ENCODE measurements at regions not wholly inside any gene's neighbourhood (a gene's known extent, or its start where the extent isn't known, plus 50 kb on each side); places are given as distances from the start of the nearest gene placed in this dataset.

DNA sequence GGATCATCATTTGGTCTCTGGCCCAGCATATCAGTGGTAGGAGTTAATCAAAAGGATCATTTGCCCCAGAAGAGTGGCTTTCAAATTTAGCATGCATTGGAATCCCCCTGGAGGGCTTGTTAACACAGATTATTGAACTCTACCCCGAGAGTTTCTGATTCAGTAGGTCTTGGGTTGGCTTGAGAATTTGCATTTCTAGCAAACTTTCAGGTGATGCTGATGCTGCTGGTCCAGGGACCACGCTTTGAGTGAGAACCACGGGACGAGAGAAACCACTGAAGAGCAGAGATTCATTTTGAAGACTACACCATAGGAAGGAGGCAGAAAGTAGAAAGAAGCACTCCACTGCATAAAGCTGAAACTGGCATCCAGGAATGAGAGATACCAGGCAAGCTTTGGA, 81.3 kb upstream of the DUSP10 start:
- DNase-seq (ENCODE audit: low spot score): no peak

DNA sequence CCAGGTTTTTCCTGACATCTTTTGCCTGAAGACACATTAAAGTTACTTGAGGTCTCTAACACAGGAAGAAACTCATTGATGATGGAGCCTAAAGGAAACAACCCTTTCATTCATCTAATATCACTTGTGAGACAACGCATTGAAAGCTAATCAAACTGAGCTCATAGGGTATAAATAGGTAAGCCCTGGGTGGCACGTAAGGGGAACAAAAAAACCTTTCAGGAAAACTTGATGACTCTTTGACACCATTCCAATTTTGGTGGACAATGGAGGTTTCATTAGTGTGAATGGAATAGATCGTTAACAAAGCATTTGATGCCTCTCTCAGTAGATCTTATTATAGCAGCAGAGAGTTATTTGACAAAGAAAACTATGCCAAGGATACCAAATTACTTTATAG, 80.7 kb upstream of the DUSP10 start:
- no peak for DNase-seq (ENCODE audit: low spot score)

DNA sequence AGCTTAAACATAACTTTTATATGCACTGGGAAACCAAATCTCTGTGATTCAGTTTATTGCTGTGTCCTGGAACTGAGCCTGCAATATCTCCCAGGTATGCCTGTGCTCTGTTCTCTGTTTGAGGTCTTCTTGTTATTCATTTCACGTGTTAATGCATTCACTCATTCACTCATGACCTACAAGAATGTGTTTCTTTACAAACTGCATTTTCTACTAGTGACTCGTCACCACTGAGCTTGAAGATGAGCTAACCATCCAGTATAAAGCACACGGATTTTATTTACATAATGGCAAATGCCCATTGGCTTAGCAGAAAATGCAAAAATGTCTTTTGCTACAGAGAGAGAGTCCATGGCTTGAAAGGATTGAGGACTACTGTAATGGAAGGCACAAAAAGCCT, 75.0 kb upstream of the DUSP10 start:
- peak; percentile 84 for DNase-seq (ENCODE audit: low spot score)

DNA sequence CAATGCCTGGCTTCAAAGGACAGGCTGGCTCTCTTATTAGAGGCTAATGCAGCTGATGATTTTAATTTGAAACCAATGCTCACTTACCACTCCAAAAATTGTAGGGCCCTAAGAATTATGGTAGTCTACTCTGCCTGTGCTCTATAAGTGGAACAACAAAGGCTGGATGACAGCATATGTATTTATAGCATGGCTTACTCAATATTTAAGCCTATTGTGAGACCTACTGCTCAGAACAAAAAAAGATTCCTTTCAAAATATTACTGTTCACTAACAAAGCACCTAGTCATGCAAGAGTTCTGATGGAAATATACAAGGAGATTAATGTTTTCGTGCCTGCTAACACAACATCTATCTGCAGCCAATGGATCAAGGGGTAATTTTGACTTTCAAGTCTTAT, 73.8 kb upstream of the DUSP10 start:
- DNase-seq (ENCODE audit: low spot score): no peak

DNA sequence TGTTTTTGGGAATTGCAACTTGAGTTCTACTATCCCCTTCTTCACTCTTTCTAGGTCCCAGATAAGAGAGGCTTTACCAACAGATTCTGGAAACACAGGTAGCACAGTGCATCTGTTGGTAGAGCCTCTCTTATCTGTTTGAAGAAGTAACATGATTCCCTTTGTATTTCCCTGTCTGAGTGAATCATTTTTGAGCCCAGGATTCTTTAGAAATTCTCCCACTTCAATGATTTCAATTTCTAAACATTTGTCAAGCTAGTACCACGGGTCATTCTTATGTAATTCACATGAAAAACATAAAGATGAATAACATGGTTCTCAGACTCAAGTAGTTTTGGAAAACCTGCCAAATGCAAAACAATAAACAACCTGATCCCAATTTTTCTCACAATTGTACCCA, 72.0 kb upstream of the DUSP10 start:
- DNase-seq (ENCODE audit: low spot score): no peak

DNA sequence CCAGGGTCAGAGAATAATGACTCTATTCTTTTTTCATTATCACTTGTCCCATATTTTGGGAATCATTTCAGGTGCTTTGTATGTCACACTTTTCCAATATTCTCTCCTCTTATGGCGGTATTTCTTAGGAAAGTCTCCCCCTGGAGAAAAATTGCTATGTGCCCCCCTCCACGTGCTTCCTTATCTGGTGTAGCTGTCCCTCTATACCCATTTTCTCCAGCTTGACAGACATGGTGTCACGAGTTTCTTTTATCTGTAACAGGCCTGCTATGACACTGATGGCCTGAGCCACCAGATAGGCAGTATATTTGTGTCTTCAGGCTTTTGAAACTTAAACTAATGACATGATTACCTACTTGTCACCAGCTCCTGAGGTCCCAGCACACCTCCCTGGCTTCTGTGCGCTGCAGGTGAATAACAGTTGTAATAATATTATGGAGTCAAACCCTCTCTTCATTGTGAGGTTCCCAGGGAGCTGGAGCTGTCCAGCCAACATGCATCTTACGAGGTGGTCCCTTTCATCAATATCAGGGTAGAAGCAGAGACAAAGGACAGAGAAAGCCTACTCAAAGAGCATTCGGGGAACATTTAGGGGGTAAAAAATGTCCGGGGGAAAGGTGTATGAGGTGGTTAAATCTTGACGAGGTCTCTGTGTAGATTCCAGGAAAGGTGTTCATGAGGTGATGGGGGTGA, 71.2 kb upstream of the DUSP10 start:
- no peak for DNase-seq (ENCODE audit: low spot score)

DNA sequence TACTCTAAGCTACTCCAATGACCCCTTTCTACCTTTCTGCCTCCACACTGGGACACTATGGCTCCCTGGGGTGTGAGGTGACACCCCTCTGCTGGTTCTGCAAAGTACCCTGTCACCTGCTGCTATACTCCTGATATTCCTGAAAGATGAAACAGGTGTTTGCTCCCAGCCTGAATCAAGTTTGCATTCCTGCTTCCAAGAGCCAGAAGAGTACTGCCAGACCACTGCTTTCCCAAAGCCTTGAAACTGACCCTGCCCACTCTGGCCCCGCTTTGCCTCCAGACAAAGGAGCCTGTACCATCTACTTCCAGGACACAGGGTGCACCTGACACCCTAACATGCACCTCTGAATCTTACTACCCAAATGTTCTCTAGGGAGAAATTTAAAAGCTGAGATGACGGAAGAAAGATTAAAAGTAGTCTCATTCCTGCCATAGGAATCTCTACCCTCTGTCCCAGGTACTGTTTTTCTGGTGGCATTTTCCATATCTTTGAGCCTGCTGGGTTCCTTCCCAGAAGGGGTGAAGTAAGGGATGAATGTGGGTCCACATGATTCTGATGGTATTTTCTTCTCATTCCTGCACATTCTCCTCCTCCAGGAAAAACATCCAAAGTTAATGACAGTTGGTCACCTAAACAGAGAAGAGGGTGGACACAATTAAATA, 70.3 kb upstream of the DUSP10 start:
- DNase-seq (ENCODE audit: low spot score): no peak

DNA sequence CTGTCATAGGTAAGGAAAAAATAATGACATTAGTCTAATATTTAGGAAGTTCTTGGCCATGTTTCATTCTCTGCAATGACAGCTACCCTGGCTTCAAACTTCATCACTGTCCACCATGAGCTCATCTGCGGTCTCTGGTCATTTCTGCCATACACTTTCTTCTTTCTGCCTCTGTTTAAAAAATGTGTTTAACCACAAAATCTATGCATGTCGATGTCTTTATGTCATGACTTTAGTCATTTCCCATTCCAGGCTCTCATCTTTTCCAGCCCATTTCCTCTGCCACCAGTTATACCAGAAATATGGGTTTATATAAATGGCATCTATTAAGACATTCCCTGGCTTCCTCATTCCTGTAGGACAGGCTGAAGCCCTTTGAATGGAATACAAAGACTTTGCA, 68.5 kb upstream of the DUSP10 start:
- DNase-seq (ENCODE audit: low spot score): peak; percentile 70

DNA sequence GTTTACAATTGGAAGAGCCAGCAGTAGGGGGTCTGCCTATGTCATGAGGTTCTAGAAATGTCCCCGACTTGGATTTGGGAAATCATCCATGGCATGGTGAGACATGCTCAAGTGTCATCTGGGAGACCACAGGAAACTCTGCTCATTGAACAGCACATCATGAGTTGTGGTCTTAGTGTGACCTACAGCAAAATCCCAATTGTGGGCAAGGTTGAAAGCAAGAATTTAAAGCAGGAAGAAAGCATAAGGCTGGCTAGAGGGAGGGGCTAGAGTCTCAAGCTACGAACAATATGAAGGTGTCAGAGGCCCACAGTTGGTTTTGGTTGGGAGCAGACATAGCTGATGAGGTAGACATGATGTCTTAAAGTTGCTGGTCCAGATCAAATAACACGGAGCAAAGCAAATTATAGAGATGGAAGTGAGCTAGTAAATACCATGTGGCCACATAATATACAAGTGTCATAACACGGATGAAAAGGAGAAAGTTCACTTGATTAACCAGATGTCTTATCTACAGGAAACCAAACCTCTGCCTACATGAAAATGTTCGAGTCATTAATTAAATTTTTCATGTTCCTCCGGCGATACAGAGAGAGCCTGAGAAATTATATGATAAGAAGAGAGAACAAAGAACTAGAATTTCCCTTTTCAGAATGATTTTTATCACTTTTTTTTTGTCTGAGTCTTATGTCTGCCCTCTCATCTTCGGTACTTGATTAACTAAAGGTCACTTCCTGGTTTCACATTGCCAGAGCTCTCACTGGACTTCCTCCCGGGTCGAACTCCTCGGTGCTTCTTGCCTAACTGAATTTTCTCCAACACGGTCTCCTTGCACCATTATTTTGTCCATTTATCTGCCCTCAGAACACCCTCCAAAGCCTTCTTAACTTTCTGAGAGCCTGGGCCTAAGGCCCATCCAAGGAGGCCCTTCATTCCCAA, 67.5 kb upstream of the DUSP10 start:
- no peak for DNase-seq (ENCODE audit: low spot score)

DNA sequence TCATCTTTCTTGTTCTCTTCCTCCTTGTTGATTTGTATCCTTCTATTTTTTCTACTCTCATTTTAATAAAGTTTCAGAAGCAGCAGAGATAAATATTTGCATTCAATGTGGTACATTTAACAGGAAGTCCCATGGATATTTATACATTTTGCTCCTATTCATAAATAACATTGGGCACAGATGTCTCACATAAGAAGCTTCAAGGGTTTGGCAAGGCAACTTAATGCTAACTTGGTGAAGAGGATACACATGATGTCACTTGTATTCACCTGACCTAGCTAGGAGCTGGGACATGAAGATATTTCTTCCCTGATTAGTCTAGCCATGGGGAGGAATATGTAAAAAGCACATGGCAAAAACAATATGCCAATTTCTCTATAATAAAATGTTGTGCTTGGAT, 65.1 kb upstream of the DUSP10 start:
- no peak for DNase-seq (ENCODE audit: low spot score)

DNA sequence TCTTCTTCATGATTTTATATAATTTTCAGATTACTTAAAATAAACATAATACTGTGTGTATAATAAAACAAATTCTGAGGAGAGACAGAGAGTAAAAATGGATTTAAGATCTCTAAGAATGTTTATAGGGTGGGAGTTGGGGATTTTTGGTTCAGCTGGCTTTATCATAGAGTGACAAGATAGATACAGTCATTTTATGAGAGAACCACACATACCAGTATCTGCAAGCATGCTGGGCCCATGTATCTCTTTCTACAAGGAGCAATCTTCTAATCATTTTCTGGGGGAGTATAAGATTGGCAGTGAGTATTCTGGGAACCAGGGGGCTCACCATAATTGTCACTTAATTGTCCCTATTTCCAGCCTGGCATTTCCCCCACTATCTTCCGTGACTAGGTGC, 64.3 kb upstream of the DUSP10 start:
- no peak for DNase-seq (ENCODE audit: low spot score)

DNA sequence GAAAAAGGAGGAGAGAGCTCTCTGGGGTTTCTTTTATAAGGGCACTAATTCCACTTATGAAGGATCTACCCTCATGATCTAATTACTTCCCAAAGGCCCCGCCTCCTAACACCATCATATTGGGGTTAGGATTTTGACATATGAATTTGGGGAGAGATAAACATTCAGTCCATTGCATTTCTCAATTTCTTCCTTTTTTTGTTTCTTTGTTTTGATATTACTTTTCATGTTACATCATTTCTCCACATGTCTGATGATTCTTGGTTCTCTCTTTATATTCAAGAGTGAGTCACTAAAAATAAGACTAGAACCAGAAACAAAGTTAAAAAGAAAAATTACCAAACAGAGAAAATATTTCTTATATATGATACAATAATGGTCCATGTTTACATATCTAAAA, 63.2 kb upstream of the DUSP10 start:
- DNase-seq (ENCODE audit: low spot score): no peak

DNA sequence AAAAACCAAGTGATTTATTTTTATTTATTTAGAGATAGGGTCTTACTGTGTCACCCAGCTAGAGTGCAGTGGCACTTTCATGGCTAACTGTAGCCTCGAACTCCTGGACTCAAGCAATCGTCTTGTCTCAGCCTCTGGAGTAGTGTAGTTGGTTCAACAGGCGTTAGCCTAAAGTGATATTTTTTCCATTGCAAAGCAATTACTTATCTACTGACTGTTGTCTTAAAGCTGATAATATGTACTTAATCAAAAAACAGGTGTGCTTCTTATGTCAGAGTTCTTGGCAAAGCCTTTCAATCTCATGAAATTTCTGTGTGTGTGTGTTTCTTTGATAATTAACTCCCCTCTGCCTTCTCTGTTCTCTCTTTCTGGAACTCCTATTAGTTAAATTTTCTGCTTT, 62.4 kb upstream of the DUSP10 start:
- DNase-seq (ENCODE audit: low spot score): no peak

DNA sequence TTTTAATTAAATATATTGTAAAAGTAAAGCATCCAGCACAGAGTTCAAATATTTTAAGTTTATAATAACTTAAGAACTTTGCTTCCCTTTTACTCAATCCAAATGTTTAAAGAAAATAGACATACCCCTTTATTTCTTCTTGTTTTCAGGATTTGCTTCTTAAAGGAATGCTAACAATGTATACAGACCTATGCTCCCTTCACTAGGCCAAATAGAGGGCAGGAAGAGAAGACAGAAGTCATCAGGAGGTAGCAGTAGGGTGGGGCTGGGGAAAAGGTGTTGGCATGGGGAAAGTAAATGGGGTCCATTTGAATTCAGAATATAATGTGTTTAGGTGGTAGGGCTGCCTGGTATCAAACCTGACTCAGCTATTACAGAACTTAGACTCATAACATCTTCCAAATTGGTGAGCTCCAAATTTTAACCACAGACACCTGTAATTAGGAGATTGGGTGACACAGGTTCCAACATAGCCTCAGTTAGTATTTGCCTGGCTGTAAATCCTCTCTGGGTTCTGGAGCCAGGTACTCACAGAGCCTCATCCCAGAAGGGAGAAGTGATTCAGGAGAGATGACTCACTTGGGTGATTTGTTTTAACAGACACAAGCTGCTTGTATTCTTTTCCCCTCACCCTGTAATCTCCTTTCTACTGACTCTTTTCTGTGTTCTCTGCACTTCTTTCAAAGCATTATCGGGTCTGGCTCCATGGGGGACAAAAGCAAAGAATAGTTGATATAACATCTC, 60.1 kb upstream of the DUSP10 start:
- peak; percentile 80 for DNase-seq (ENCODE audit: low spot score)

DNA sequence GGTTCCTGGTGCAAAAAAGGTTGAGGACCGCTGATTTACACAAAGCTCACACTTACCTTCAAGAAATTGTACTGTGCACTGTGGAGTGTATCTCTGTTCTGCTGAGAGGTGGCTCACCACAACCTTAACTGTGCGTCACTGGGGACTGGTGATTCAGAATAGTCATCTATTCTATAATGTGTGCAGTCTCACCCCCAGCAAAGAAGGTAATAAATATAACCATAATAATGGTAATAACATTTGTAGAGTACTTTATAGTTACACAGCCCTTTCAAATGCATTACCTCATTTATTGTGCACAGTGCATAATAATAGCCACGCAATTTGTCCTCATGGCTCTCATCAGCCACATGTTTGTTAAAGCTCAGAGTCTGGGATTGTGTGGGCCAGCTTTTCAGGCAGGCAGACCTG, 59.4 kb upstream of the DUSP10 start:
- no peak for DNase-seq (ENCODE audit: low spot score)

DNA sequence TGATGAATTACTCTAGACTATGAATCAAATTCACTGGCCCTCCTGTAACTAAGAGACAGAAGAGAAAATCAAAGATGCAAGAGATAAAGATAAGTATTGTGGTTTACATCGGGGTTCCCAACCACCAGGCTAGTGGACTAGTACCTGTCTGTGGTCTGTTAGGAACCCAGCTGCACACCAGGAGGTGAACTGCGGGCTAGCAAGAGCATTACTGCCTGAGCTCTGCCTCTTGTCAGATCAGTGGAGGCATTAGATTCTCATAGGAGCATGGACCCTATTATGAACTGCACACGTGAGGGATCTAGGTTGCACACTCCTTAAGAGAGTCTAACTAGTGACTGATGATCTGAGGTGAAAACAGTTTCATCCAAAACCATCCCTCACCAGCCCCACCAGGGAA, 58.9 kb upstream of the DUSP10 start:
- no peak for DNase-seq (ENCODE audit: low spot score)

DNA sequence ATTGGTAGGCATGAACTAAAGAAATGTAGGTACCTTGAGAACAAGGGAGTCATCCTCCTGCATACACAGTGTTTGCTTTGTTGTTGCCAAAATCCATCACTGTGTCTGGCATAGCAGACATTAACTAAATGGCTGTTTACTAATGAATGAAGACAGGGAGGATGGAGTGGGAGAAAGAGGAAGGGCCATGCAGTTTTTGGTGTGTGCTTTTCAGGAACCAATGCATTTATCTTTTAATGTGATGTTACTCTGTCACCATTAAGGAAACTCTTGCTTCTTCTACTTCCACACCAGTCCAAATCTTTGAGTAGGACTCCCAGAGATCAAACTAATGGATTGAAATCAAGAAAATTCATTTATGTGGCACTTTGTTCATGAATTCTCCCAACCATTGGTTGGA, 55.6 kb upstream of the DUSP10 start:
- DNase-seq (ENCODE audit: low spot score): no peak

DNA sequence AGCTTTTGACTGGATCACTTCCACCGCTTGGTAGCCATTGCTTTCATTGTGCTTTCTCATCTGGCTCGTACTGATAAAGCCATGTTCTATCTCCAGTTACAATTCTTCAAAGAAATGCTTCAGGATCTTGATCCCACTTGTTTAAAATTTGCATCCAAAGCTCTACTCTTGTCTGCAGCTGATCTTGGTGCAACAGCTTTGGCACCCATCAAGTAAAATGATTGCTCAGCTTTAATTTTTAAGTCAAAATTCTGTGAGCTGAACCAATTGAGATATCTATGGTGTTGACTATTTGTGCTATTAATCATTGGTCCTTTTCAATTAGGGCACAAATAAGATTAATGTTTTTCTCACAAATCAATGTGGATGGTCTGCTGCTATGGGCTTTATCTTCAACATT, 54.8 kb upstream of the DUSP10 start:
- DNase-seq (ENCODE audit: low spot score): no peak

DNA sequence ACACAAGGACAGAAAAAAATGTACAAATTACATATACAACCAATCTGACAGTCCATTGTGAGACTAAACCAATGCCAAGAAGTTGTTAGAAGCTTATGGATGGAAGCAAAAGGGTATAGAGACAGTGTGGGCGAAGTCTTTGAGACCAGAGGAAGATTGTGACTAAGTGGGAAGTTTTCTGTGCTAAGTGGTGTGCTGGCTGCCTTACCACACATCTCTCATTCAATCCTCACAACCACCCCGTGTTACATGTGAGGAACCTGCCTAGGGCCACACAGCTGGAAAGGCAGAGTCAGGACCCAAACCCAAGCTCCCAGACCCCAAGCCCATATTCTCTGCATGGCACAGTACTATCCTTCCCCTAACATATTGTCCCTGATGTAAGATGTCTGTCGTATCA, 53.5 kb upstream of the DUSP10 start:
- DNase-seq (ENCODE audit: low spot score): no peak

DNA sequence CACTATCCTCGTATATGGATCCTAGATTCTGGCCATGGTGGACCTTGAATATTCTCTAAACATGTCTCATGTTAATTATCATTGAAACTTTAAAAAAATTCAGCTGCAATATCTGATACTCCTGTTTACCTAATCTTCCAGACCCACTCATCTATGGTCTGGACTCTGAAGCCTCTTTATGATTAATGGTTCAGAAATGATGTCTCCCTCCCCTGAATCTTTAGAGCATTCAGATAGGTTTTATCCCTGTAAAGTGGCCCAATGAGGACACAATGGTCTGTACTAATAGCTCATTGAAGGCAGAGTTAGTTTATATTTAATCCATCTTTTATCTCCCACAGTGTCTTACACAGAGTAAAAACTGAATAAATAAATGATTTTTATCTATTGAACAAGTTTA, 53.0 kb upstream of the DUSP10 start:
- DNase-seq (ENCODE audit: low spot score): no peak

DNA sequence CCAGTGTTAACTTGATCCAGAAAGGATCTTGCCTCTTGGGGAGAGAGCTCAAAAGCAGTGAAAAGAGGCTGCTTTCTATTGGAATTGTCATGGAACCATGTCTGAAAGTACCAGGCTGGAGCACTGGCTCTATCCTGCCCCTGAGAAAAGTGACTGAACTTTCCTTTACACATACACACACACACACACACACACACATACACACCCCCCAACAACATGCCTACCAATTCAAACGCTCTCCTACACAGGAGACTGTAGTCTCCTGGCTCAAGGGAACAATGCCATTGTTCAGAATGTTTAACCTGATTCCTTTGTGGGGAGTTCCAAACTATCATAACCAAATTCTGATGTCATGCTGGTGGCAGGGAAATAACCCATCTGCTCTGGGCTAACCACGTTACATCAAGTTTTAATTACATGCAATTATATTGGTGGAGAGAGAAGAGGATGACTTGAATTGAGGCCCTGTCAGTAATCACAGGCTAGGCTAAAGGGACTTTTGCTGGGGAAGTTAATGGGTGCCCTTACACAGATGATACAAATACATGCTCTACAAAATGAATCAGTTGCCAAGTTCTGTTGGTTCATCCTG, 52.3 kb upstream of the DUSP10 start:
- no peak for DNase-seq (ENCODE audit: low spot score)

Data from A172 (cell line).